NB4 (cell line): ENCODE measurements at regions not wholly inside any gene's neighbourhood (a gene's known extent, or its start where the extent isn't known, plus 50 kb on each side); places are given as distances from the start of the nearest gene placed in this dataset.
A peak's percentile ranks its signal among the peaks of the same experiment; 100 is the strongest.

Experiments used
- DNase-seq: peaks from one replicate; pipeline ENCODE4 v3.0.0; 2010; ENCODE audit warnings: low read depth
- H3K4me3 ChIP-seq: one replicate; pipeline ENCODE4 v1.5.1; 2011; ENCODE audit warnings: mild to moderate bottlenecking, low read depth, low read length, moderate library complexity
- CTCF ChIP-seq: IDR thresholded peaks from one replicate; pipeline ENCODE4 v1.5.1; 2012; ENCODE audit warnings: low read depth, low read length
- MAX ChIP-seq: IDR thresholded peaks from 2 replicates; pipeline ENCODE4 v1.6.1; 2011; ENCODE audit warnings: low read depth, low read length
- MYC ChIP-seq: IDR thresholded peaks from 2 replicates; pipeline ENCODE4 v1.6.1; 2011; ENCODE audit warnings: low read depth, low read length
- POLR2A ChIP-seq: IDR thresholded peaks from 2 replicates; pipeline ENCODE4 v1.6.1; 2011; ENCODE audit warnings: mild to moderate bottlenecking; ENCODE audit not compliant: insufficient read length; ENCODE audit errors: extremely low read depth

GRCh38 chr3:81406318-81406717, 355.1 kb downstream of the GBE1 start:
- no peak overlapping the region for H3K4me3 ChIP-seq
- no peak for DNase-seq
- no peak for TF ChIP-seq POLR2A
- TF ChIP-seq MAX: no peak
- TF ChIP-seq CTCF: no peak
- TF ChIP-seq MYC: no peak

- TF ChIP-seq CTCF: no peak
- TF ChIP-seq MAX: no peak
- TF ChIP-seq POLR2A: no peak
- TF ChIP-seq MYC: no peak
- no peak overlapping the region for H3K4me3 ChIP-seq
- peak; percentile 0 for DNase-seq
These were observed 365.5 kb downstream of the GBE1 start for GRCh38 chr3:81395739-81396513.

DNA sequence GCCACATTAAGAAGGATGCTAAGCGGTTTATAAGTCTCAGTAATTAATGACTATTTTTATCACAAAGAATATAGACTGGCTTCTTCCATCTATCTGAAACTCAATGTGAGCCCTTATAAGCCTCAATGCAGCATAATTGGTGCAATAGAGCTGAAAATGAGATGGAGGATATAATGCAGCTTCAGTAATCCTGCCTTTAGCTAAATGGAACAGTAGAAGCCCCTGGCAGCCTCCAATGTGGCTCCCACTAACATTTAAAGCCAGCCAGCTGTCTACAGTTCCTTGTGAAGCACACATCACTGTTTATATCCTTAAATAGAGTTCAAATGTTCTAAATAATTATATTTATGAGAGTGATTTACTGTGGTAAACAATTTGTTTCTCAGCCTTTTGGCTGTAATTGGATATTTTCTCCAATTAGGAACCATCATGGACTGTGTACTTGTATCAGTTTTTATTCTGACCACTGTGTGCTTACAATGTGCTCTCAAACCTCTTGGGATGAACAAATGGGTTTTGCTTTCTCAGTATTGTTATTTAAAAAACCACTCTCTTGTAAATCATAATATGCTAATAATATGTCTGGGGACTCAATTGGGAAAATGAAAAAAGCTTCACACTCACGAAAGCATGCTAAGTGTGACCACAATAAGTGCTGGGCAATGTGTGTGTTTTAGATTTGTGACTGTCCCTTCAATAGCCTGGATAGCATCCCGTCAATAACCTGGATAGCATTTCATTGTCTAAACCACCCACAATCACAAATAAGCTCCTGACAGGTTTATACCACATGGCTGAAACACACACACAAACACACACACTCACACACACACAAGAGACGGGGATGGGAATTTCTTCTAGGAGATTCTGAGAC, 366.6 kb downstream of the GBE1 start:
- no peak for DNase-seq
- no peak for TF ChIP-seq MAX
- no peak for TF ChIP-seq MYC
- TF ChIP-seq POLR2A: no peak
- no peak for TF ChIP-seq CTCF
- no peak overlapping the region for H3K4me3 ChIP-seq

DNA sequence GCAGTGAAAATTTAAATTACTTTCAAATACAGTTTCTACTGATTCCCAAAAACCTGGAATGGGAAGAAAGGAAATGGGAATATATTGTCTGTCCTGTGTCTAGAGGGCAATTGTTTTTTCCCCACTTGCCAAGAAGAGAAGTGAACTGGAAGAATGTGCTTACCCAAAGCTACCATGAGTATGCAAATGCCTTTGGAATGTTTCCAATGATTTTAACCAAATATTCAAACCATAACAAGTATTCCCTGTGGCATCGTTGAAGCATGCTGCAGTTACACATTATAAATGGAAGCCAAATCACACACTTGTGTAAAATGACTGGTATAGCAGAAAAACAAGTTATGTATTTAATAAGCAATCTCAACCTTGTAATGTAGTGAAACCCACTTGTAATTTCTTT, 368.2 kb downstream of the GBE1 start:
- no peak overlapping the region for H3K4me3 ChIP-seq
- no peak for TF ChIP-seq MAX
- no peak for TF ChIP-seq MYC
- no peak for TF ChIP-seq POLR2A
- no peak for TF ChIP-seq CTCF
- DNase-seq: no peak

- no peak for DNase-seq
- no peak overlapping the region for H3K4me3 ChIP-seq
- TF ChIP-seq MYC (no peak), MAX (no peak), POLR2A (no peak), CTCF (no peak)
These were observed 370.6 kb downstream of the GBE1 start for GRCh38 chr3:81390796-81391195.
